Subcutaneous abdominal adipose tissue (tissue), 5 donors: ENCODE measurements at regions not wholly inside any gene's neighbourhood (a gene's known extent, or its start where the extent isn't known, plus 50 kb on each side); places are given as distances from the start of the nearest gene placed in this dataset.

ENCODE experiments used
- H3K27ac ChIP-seq: one replicate; pipeline ENCODE4 v1.7.0; 2013; ENCODE audit warnings: low read depth, mild to moderate bottlenecking, inconsistent platforms, low read length, moderate library complexity
- H3K27me3 ChIP-seq, 5 donors: one replicate each; pipeline ENCODE4 v1.7.0; 2013; ENCODE audit warnings: low read length in 5 of 5, inconsistent platforms in 1 of 5; ENCODE audit not compliant: control insufficient read depth in 5 of 5, insufficient read depth in 4 of 5
- H3K36me3 ChIP-seq, 5 donors: one replicate each; pipeline ENCODE4 v1.7.0; 2013; ENCODE audit warnings: low read length in 5 of 5; ENCODE audit not compliant: control insufficient read depth in 5 of 5, insufficient read depth in 5 of 5
- H3K4me1 ChIP-seq, 5 donors: one replicate each; pipeline ENCODE4 v1.7.0; 2013; ENCODE audit warnings: low read length in 5 of 5, mild to moderate bottlenecking in 3 of 5, moderate library complexity in 1 of 5; ENCODE audit not compliant: control insufficient read depth in 5 of 5, insufficient read depth in 5 of 5
- H3K4me3 ChIP-seq, 5 donors: one replicate each; pipeline ENCODE4 v1.7.0; 2013; ENCODE audit warnings: low read length in 5 of 5, low read depth in 1 of 5
- H3K9ac ChIP-seq, 5 donors: one replicate each; pipeline ENCODE4 v1.7.0; 2013; ENCODE audit warnings: low read length in 5 of 5, mild to moderate bottlenecking in 4 of 5, moderate library complexity in 3 of 5
- H3K9me3 ChIP-seq, 5 donors: one replicate each; pipeline ENCODE4 v1.7.0; 2013; ENCODE audit warnings: low read length in 5 of 5; ENCODE audit not compliant: control insufficient read depth in 5 of 5
- donor health status: healthy.
- donor health status: healthy.
- donor health status: healthy.
- donor health status: healthy.
- donor health status: healthy.

DNA sequence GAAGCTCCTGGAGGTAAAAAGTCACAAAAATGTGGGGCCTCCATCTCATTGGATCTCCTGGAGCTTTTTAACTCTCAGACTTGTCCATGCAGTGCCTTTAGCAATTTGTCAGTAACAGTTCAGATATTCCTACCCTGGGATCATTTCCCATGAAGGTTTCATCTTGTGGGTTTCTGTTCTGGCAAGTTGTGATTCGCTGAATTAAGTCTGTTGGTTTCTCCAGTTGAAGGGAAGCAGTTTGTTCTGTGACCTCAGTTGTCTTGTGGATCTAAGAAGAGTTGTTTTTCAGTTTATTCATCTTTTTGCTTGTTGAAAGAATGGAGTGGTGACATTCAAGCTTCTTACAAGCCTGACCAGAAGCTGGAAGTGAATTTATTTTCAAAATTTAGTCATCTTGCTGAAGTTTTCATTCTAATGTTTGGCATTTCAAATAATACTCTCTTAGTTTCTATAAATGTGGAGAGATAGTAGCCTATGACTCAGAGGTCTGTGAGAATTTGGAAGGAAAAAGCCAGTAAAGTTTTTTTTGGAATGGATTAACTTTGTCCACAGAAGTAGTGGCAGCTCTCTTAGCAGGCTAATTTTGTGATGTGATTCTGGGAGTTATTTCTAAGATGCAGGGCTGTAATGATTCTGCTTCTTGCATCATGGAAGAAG is 120.1 kb upstream of the CSNK1A1L start:
- no peak overlapping the region for H3K4me3 ChIP-seq
- peaks cover 0 to 9% (median 2%) of the 10 kb centered on the region in 5 donors for H3K9me3 ChIP-seq
- no peaks in the 10 kb centered on the region for H3K27me3 ChIP-seq
- H3K36me3 ChIP-seq, result no peaks in the 10 kb centered on the region
- peak overlapping the region; percentile 48 for H3K27ac ChIP-seq
- no peaks in the 10 kb centered on the region for H3K4me1 ChIP-seq
- no peak overlapping the region for H3K9ac ChIP-seq

DNA sequence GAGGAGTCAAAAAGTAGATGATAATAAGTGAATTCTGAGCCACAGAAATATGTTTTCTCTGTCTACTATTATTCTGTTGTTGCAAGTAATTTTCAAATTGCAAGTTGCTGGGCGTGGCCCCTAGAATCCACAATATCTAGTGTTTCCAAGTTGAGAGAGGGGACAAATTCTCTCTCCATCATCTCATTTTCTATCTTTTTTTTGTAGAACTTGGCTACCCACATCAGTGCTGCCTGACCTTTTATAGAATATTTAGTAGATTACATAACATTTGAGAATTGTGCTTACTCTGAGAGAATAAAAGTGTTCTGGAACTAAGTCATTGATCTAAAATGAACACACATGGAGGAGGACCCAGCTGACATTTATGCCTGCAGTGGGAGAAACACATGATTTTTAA is 110.9 kb upstream of the CSNK1A1L start:
- no peaks in the 10 kb centered on the region for H3K4me1 ChIP-seq
- H3K27ac ChIP-seq, result no peak overlapping the region
- H3K36me3 ChIP-seq, result no peaks in the 10 kb centered on the region
- H3K9ac ChIP-seq, result no peak overlapping the region
- no peak overlapping the region for H3K4me3 ChIP-seq
- no peaks in the 10 kb centered on the region for H3K9me3 ChIP-seq
- H3K27me3 ChIP-seq, result no peaks in the 10 kb centered on the region

DNA sequence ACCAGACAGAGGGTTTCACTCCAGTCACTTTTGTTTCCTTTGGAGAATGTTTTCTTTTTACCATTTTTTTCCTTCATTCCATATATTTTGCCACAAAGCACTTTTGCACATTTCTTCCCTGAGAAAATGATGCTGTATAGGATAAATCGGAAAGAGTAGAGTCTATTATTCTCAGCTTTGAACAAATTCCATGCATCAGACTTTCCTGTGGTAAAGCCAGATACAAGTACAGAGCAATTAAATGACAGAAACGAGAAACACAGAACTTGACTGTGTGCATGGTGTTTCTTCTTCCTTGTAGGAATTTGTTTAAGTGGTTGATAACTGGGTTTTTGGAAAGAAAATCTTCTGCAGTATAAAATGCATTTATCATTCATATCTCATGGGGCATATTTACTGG is 107.4 kb upstream of the CSNK1A1L start:
- no peaks in the 10 kb centered on the region for H3K27me3 ChIP-seq
- H3K27ac ChIP-seq, result no peak overlapping the region
- H3K4me1 ChIP-seq, result peaks cover 0 to 2% (median 0%) of the 10 kb centered on the region in 5 donors
- no peak overlapping the region for H3K4me3 ChIP-seq
- H3K9ac ChIP-seq, result no peak overlapping the region
- no peaks in the 10 kb centered on the region for H3K36me3 ChIP-seq
- H3K9me3 ChIP-seq, result no peaks in the 10 kb centered on the region

DNA sequence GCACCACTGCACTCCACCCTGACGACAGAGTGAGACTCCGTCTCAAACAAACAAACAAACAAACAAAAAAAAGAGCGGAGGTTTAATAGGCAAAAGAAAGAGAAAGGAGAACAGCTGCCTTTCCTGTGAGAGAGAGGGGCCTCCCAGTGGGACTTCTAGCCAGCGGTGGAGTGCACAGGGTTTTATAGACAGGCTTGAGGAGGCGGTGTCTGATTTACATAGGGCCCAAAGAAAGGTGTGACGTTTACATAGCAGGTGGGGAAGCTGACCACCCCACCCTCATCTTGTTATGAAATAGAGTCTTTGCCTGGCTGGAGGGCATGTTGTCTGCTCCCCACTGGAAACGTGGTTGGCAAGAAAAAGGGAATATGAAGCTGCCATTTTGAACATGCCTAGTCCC is 106.0 kb upstream of the CSNK1A1L start:
- peaks cover 0 to 3% (median 0%) of the 10 kb centered on the region in 5 donors for H3K4me1 ChIP-seq
- H3K4me3 ChIP-seq, result no peak overlapping the region
- H3K36me3 ChIP-seq, result no peaks in the 10 kb centered on the region
- no peaks in the 10 kb centered on the region for H3K27me3 ChIP-seq
- H3K27ac ChIP-seq, result no peak overlapping the region
- no peaks in the 10 kb centered on the region for H3K9me3 ChIP-seq
- H3K9ac ChIP-seq, result no peak overlapping the region

DNA sequence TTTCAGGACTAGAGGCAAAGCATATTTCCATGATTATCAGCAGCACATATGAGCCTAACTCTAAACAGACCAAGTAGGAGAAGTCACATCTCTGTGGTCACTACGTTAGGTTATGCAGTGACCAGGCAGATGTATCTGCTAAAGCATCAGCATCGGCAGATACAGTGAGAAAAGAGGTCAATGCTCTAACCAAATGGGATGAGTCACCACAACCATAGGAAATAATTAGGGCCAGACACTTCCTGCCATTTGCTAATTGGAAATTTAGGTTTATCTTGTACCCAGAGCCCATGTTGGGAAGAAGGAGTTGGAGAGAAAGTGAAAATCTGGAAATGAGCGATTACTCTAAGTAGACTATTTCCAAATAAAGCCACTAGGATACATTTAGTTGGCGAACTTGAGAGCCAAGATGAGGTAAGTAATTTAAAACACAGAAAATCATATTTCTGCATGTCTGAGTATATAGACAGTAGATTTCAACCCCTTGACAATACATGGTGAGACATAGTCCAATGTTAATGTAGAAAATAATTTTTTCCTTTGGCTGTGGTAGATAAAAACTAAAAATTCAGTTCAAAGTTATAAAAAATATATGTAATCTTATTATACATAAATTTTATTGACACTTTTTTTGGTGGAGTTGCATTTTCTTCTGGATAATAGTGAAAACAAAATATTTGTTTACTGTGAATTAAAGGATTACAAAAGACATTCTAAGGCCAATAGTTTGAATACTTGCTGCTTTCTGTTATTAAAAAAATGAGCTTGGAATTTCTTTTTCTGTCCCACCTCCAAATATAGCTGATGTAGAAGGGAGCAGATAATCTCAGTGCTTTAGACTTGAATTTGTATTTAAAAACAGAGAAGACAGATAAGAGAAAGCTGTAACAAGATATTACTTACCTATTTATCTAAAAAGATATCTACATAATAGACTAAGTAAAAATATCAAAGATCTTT is 104.4 kb upstream of the CSNK1A1L start:
- Histone ChIP-seq H3K36me3 (no peaks in the 10 kb centered on the region), H3K27me3 (no peaks in the 10 kb centered on the region), H3K4me1 (peaks cover 0 to 3% (median 0%) of the 10 kb centered on the region in 5 donors), H3K4me3 (no peak overlapping the region), H3K27ac (no peak overlapping the region), H3K9me3 (no peaks in the 10 kb centered on the region), H3K9ac (no peak overlapping the region)

DNA sequence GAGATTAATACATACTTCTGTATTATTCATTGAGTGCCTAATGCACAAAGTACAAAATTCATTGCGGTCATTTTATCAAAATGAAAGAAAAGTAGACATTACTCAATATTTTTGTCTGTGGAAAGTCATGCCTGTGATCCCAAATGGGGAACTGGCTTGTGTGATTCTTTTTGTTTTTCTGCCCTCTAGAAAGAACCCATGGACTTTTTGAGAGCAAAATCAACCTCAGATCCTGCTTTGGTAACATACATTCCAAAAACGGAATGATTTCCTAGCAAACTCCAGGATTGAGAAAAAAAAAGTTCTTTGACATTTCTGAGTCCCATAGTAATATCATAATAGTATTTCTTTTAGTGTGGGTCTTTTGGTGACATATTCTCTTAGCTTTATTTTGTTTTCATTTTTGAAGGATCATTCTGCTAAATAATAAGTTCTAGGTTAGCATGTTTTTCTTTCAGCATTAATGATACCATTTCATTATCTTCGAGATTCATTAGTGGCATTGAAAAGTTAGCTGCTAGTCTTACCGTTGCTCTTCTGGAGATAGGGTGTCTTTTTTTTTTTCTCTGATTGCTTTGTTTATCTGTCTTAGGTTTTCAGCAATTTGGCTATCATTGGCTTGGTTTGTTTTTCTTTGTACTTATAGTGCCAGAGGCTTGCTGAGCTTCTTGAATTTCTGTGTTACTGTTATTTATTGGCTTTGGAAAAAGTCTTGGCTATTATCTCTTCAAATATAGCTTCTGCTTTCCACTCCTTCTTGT is 102.4 kb upstream of the CSNK1A1L start:
- no peak overlapping the region for H3K4me3 ChIP-seq

DNA sequence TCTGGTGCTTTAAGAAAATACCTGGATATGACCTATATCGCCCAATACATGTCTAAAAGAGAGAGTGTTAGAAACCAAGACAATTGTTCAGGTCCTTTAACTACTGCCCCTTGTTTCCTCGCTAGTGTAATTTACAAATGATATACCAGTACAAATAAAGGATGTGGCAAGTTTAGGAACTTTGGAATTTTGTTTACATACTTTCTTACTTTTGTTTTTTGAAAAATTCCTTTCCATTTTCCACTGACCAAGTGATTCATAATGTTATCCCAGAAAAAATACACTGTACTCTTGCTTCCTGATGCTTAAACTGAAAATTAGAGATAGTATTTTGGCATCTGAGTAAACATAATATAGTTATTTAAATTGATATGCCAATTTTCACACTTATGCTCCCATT is 96.8 kb upstream of the CSNK1A1L start:
- no peaks in the 10 kb centered on the region for H3K9me3 ChIP-seq
- H3K27me3 ChIP-seq, result no peaks in the 10 kb centered on the region
- no peak overlapping the region for H3K27ac ChIP-seq
- H3K9ac ChIP-seq, result no peak overlapping the region
- H3K4me3 ChIP-seq, result no peak overlapping the region
- H3K36me3 ChIP-seq, result no peaks in the 10 kb centered on the region
- peaks cover 0 to 9% (median 0%) of the 10 kb centered on the region in 5 donors for H3K4me1 ChIP-seq

More for the DNA sequence above, 102.4 kb upstream of the CSNK1A1L start:
- Histone ChIP-seq H3K4me1 (peaks cover 0 to 6% (median 0%) of the 10 kb centered on the region in 5 donors), H3K27ac (no peak overlapping the region), H3K27me3 (no peaks in the 10 kb centered on the region), H3K9ac (no peak overlapping the region), H3K36me3 (no peaks in the 10 kb centered on the region), H3K9me3 (no peaks in the 10 kb centered on the region)

DNA sequence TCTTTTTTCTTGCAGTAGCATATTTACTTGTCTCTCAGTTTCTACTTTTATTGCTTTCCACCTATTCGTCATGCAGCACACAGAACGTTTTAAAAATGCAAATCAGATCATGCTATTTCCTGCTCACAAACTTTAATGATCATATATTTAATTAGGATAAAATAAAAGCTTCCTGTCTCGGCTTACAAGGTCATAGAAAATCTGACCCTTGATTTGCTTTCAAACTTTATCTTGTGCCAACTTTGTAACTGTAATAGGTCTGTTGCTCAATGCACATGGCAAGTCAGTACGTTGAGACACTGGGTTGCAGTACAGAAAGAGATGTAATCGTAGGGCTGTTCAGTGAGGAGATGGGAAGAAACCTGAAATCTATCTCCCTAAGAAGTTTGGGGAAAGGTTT is 95.6 kb upstream of the CSNK1A1L start:
- peaks cover 0 to 9% (median 0%) of the 10 kb centered on the region in 5 donors for H3K4me1 ChIP-seq
- H3K27me3 ChIP-seq, result no peaks in the 10 kb centered on the region
- H3K27ac ChIP-seq, result no peak overlapping the region
- H3K4me3 ChIP-seq, result no peak overlapping the region
- H3K9ac ChIP-seq, result no peak overlapping the region
- H3K9me3 ChIP-seq, result no peaks in the 10 kb centered on the region
- no peaks in the 10 kb centered on the region for H3K36me3 ChIP-seq

DNA sequence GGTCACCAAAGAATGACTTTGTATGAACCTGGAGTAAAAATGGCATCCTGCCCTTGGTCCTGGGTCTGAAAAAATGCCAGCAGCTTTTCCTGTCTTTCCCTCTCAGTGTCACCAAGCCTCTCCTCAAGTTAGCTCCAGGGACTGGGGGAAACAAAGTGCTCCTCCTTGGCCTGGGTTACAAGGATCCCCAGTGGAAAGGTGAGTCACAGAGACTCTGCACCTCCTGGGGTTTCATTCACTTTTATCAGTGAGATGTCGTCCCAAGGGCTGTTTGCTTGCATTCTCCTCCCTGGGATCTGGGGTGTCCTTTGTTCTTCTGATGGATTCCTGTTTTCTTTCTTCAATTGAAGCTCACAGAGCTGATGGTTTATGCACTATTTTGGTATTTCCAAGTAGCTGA is 93.2 kb upstream of the CSNK1A1L start:
- Histone ChIP-seq H3K9ac (no peak overlapping the region), H3K36me3 (no peaks in the 10 kb centered on the region), H3K4me1 (peaks cover 0 to 9% (median 0%) of the 10 kb centered on the region in 5 donors), H3K9me3 (no peaks in the 10 kb centered on the region), H3K27ac (no peak overlapping the region), H3K4me3 (no peak overlapping the region), H3K27me3 (no peaks in the 10 kb centered on the region)
